ENCODE measurements at regions not wholly inside any gene's neighbourhood (a gene's known extent, or its start where the extent isn't known, plus 50 kb on each side); places are given as distances from the start of the nearest gene placed in this dataset.

GRCh38 chr22:49090061-49090852, 737.4 kb downstream of the BRD1 start:
- no peak overlapping the region for H3K9ac ChIP-seq (ENCODE audit: low read length in 2 of 2)
- peaks cover 0 to 9% of the 10 kb centered on the region in 2 donors for H3K27me3 ChIP-seq (ENCODE audit: control insufficient read depth in 1 of 2, insufficient read depth in 2 of 2, low read length in 2 of 2)
- no peaks in the 10 kb centered on the region for H3K36me3 ChIP-seq (ENCODE audit: control insufficient read depth in 2 of 2, insufficient read depth in 2 of 2, low read length in 2 of 2)
- H3K9me3 ChIP-seq (ENCODE audit: control insufficient read depth in 2 of 2, low read length in 2 of 2), result no peaks in the 10 kb centered on the region
- no peak overlapping the region for H3K4me3 ChIP-seq (ENCODE audit: low read length in 2 of 2)
- no peak overlapping the region for H3K27ac ChIP-seq (ENCODE audit: low read length)
- H3K4me1 ChIP-seq (ENCODE audit: control insufficient read depth, insufficient read depth, low read length), result peaks cover 8% of the 10 kb centered on the region

GRCh38 chr22:49088801-49089791, 738.6 kb downstream of the BRD1 start:
- H3K4me3 ChIP-seq (ENCODE audit: low read length in 2 of 2), result no peak overlapping the region
- peaks cover 0 to 9% of the 10 kb centered on the region in 2 donors for H3K27me3 ChIP-seq (ENCODE audit: control insufficient read depth in 1 of 2, insufficient read depth in 2 of 2, low read length in 2 of 2)
- no peaks in the 10 kb centered on the region for H3K9me3 ChIP-seq (ENCODE audit: control insufficient read depth in 2 of 2, low read length in 2 of 2)
- no peak overlapping the region for H3K27ac ChIP-seq (ENCODE audit: low read length)
- peaks cover 8% of the 10 kb centered on the region for H3K4me1 ChIP-seq (ENCODE audit: control insufficient read depth, insufficient read depth, low read length)
- H3K36me3 ChIP-seq (ENCODE audit: control insufficient read depth in 2 of 2, insufficient read depth in 2 of 2, low read length in 2 of 2), result no peaks in the 10 kb centered on the region
- H3K9ac ChIP-seq (ENCODE audit: low read length in 2 of 2), result no peak overlapping the region

DNA sequence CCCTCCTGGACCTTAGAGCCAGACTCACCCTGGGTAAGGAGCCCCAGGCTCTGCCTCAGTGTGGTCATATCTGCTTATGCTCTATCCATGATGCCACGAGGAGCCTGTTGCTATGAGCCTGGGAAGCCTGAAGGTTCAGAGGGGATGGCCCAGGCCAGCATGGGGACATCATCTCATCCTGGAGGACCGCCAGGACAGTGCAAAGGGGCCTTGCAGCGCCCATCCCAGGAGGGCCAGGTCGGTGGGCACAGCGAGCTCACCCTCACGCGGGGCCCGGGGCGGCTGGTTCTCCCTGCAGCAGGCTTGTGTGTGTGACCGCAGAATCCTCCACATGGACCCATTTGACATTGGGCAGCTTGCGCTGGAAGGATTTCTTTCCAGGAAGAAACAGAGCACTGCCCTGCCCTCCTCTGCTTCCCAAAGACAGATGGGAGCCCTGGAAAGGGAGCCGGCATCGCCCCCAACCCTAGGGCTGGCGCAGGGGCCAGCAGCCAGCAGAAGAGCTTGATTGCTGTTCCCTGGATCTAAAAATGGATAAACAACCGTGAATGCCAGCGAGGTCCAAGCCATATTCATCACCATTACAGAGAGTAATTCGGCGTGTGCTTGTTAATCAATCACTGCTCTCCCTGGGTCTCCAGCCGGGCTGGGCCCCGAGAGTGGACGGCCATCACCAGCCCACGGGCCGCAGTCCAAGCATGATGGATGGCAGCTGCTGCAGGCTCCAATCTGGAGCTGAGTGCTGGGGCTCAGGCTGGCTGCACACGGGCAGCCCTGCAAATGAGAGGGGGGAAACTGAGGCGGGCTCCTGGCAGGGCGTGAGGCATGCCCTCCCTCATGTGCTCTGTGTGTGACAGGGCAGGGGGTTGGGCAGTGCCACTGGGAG, 739.7 kb downstream of the BRD1 start:
- Histone ChIP-seq H3K36me3 (ENCODE audit: control insufficient read depth in 2 of 2, insufficient read depth in 2 of 2, low read length in 2 of 2) (no peaks in the 10 kb centered on the region), H3K27me3 (ENCODE audit: control insufficient read depth in 1 of 2, insufficient read depth in 2 of 2, low read length in 2 of 2) (peaks cover 0 to 8% of the 10 kb centered on the region in 2 donors), H3K4me3 (ENCODE audit: low read length in 2 of 2) (no peak overlapping the region), H3K4me1 (ENCODE audit: control insufficient read depth, insufficient read depth, low read length) (peaks cover 8% of the 10 kb centered on the region), H3K27ac (ENCODE audit: low read length) (no peak overlapping the region), H3K9ac (ENCODE audit: low read length in 2 of 2) (no peak overlapping the region), H3K9me3 (ENCODE audit: control insufficient read depth in 2 of 2, low read length in 2 of 2) (no peaks in the 10 kb centered on the region)

- H3K4me1 ChIP-seq (ENCODE audit: control insufficient read depth, insufficient read depth, low read length), result peaks cover 8% of the 10 kb centered on the region
- peaks cover 0 to 8% of the 10 kb centered on the region in 2 donors for H3K27me3 ChIP-seq (ENCODE audit: control insufficient read depth in 1 of 2, insufficient read depth in 2 of 2, low read length in 2 of 2)
- no peak overlapping the region for H3K27ac ChIP-seq (ENCODE audit: low read length)
- H3K9me3 ChIP-seq (ENCODE audit: control insufficient read depth in 2 of 2, low read length in 2 of 2), result no peaks in the 10 kb centered on the region
- no peak overlapping the region for H3K9ac ChIP-seq (ENCODE audit: low read length in 2 of 2)
- H3K36me3 ChIP-seq (ENCODE audit: control insufficient read depth in 2 of 2, insufficient read depth in 2 of 2, low read length in 2 of 2), result no peaks in the 10 kb centered on the region
- H3K4me3 ChIP-seq (ENCODE audit: low read length in 2 of 2), result no peak overlapping the region
Measured at GRCh38 chr22:49087198-49087597, 740.5 kb downstream of the BRD1 start.

- Histone ChIP-seq H3K4me1 (ENCODE audit: control insufficient read depth, insufficient read depth, low read length) (peaks cover 8% of the 10 kb centered on the region), H3K9ac (ENCODE audit: low read length in 2 of 2) (no peak overlapping the region), H3K27me3 (ENCODE audit: control insufficient read depth in 1 of 2, insufficient read depth in 2 of 2, low read length in 2 of 2) (peaks cover 0 to 7% of the 10 kb centered on the region in 2 donors), H3K36me3 (ENCODE audit: control insufficient read depth in 2 of 2, insufficient read depth in 2 of 2, low read length in 2 of 2) (no peaks in the 10 kb centered on the region), H3K4me3 (ENCODE audit: low read length in 2 of 2) (no peak overlapping the region), H3K27ac (ENCODE audit: low read length) (no peak overlapping the region), H3K9me3 (ENCODE audit: control insufficient read depth in 2 of 2, low read length in 2 of 2) (no peaks in the 10 kb centered on the region)
Measured at GRCh38 chr22:49086606-49087157, 741.0 kb downstream of the BRD1 start.

DNA sequence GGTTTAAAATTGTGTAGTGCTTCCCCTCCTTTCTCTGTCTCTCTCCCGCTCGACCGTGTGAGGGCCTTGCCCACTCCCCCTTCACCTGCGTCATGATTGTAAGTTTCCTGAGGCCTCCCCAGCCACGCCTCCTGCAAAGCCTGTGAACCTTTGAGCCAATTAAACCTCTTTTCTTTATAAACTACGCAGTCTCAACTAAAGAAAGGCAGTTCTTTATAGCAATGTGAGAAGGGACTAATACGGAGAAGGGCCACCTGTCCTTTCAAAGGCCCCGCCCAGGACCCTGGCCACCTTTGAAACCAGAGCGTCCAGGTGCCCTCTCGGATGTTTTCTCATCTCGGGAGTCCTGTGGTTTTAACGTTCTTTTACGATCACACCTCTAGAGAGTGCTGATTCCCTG, 741.5 kb downstream of the BRD1 start:
- no peaks in the 10 kb centered on the region for H3K36me3 ChIP-seq (ENCODE audit: control insufficient read depth in 2 of 2, insufficient read depth in 2 of 2, low read length in 2 of 2)
- H3K27me3 ChIP-seq (ENCODE audit: control insufficient read depth in 1 of 2, insufficient read depth in 2 of 2, low read length in 2 of 2), result peaks cover 0 to 5% of the 10 kb centered on the region in 2 donors
- no peaks in the 10 kb centered on the region for H3K9me3 ChIP-seq (ENCODE audit: control insufficient read depth in 2 of 2, low read length in 2 of 2)
- no peak overlapping the region for H3K4me3 ChIP-seq (ENCODE audit: low read length in 2 of 2)
- no peak overlapping the region for H3K9ac ChIP-seq (ENCODE audit: low read length in 2 of 2)
- H3K4me1 ChIP-seq (ENCODE audit: control insufficient read depth, insufficient read depth, low read length), result peaks cover 8% of the 10 kb centered on the region
- H3K27ac ChIP-seq (ENCODE audit: low read length), result no peak overlapping the region

DNA sequence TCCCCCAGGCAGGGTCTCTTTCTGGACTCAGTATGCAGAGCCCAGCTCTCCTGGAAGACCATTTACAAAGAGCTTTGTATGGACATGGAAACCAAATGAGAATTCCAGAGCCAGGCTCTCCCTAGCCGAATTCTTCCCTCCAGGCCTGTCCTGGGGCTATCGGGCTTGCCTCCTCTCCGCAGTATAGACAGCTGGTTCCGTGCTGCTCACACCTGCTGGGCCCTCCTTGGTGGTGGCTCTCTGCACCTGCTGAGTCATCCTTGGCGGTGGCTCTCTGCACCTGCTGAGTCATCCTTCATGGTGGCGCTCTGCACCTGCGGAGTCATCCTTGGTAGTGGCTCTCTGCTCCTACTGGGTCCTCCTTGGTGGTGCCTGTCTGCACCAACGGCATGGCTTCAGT, 743.5 kb downstream of the BRD1 start:
- peaks cover 8% of the 10 kb centered on the region for H3K4me1 ChIP-seq (ENCODE audit: control insufficient read depth, insufficient read depth, low read length)
- H3K9ac ChIP-seq (ENCODE audit: low read length in 2 of 2), result no peak overlapping the region
- no peaks in the 10 kb centered on the region for H3K36me3 ChIP-seq (ENCODE audit: control insufficient read depth in 2 of 2, insufficient read depth in 2 of 2, low read length in 2 of 2)
- H3K27ac ChIP-seq (ENCODE audit: low read length), result no peak overlapping the region
- peaks cover 0 to 5% of the 10 kb centered on the region in 2 donors for H3K27me3 ChIP-seq (ENCODE audit: control insufficient read depth in 1 of 2, insufficient read depth in 2 of 2, low read length in 2 of 2)
- no peaks in the 10 kb centered on the region for H3K9me3 ChIP-seq (ENCODE audit: control insufficient read depth in 2 of 2, low read length in 2 of 2)
- no peak overlapping the region for H3K4me3 ChIP-seq (ENCODE audit: low read length in 2 of 2)

- no peaks in the 10 kb centered on the region for H3K36me3 ChIP-seq (ENCODE audit: control insufficient read depth in 2 of 2, insufficient read depth in 2 of 2, low read length in 2 of 2)
- H3K4me1 ChIP-seq (ENCODE audit: control insufficient read depth, insufficient read depth, low read length), result peaks cover 7% of the 10 kb centered on the region
- H3K4me3 ChIP-seq (ENCODE audit: low read length in 2 of 2), result no peak overlapping the region
- H3K27me3 ChIP-seq (ENCODE audit: control insufficient read depth in 1 of 2, insufficient read depth in 2 of 2, low read length in 2 of 2), result peaks cover 0 to 5% of the 10 kb centered on the region in 2 donors
- H3K27ac ChIP-seq (ENCODE audit: low read length), result no peak overlapping the region
- no peaks in the 10 kb centered on the region for H3K9me3 ChIP-seq (ENCODE audit: control insufficient read depth in 2 of 2, low read length in 2 of 2)
- H3K9ac ChIP-seq (ENCODE audit: low read length in 2 of 2), result no peak overlapping the region
Measured at GRCh38 chr22:49083607-49084006, 744.1 kb downstream of the BRD1 start.

DNA sequence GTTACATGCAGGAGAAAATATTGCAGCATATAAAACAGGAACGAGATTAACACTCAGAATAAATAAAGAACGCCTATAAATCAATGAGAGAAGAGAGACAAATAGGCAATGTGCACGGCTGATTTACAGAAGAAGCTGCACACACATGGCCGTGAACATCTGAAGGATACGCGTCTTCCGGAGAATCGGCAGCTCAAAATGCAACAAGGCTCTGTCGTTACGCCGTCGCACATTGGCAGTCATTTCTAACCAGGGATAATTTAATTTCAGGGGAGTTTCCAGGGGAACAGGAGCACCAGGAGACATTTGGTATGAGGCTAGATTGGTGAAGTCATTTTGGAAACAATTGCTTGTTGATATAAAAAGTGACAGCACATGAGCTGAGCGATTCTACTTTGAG, 745.2 kb downstream of the BRD1 start:
- Histone ChIP-seq H3K27me3 (ENCODE audit: control insufficient read depth in 1 of 2, insufficient read depth in 2 of 2, low read length in 2 of 2) (peaks cover 0 to 5% of the 10 kb centered on the region in 2 donors), H3K36me3 (ENCODE audit: control insufficient read depth in 2 of 2, insufficient read depth in 2 of 2, low read length in 2 of 2) (no peaks in the 10 kb centered on the region), H3K27ac (ENCODE audit: low read length) (no peak overlapping the region), H3K4me3 (ENCODE audit: low read length in 2 of 2) (no peak overlapping the region), H3K9me3 (ENCODE audit: control insufficient read depth in 2 of 2, low read length in 2 of 2) (no peaks in the 10 kb centered on the region), H3K4me1 (ENCODE audit: control insufficient read depth, insufficient read depth, low read length) (no peaks in the 10 kb centered on the region), H3K9ac (ENCODE audit: low read length in 2 of 2) (no peak overlapping the region)

DNA sequence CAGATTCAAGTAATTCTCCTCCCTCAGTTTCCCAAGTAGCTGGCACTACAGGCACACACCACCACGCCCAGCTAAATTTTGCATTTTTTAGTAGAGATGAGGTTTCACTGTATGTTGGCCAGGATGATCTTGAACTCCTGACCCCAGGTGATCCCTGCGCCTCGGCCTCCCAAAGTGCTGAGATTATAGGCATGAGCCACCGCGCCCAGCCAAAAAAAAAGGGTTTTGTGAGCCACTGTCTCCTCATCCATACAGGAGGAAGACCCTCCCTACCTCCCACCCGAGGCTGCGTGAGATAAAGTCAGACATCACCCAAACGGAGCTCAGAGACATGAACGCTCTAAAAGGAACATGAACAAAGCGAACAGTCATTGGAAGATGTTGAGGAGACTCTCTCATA, 745.7 kb downstream of the BRD1 start:
- no peak overlapping the region for H3K27ac ChIP-seq (ENCODE audit: low read length)
- H3K4me3 ChIP-seq (ENCODE audit: low read length in 2 of 2), result no peak overlapping the region
- no peaks in the 10 kb centered on the region for H3K9me3 ChIP-seq (ENCODE audit: control insufficient read depth in 2 of 2, low read length in 2 of 2)
- H3K9ac ChIP-seq (ENCODE audit: low read length in 2 of 2), result no peak overlapping the region
- H3K4me1 ChIP-seq (ENCODE audit: control insufficient read depth, insufficient read depth, low read length), result no peaks in the 10 kb centered on the region
- H3K36me3 ChIP-seq (ENCODE audit: control insufficient read depth in 2 of 2, insufficient read depth in 2 of 2, low read length in 2 of 2), result no peaks in the 10 kb centered on the region
- H3K27me3 ChIP-seq (ENCODE audit: control insufficient read depth in 1 of 2, insufficient read depth in 2 of 2, low read length in 2 of 2), result peaks cover 0 to 5% of the 10 kb centered on the region in 2 donors

Measured in stomach smooth muscle (tissue), 2 donors.